Trophoblast cell (in vitro differentiated cells and primary cell): ENCODE measurements at regions not wholly inside any gene's neighbourhood (a gene's known extent, or its start where the extent isn't known, plus 50 kb on each side); places are given as distances from the start of the nearest gene placed in this dataset.

Experiments
- DNase-seq, 2 donors: peaks; one replicate each; pipeline ENCODE4 v3.0.0-alpha.2; 2016
- H2AFZ ChIP-seq: 2 replicates; pipeline ENCODE4 v1.6.1; 2013; ENCODE audit warnings: low read length, moderate library complexity, mild to moderate bottlenecking; ENCODE audit not compliant: insufficient read depth, poor library complexity
- H2AK5ac ChIP-seq: 2 replicates; pipeline ENCODE4 v1.6.1; 2013; ENCODE audit warnings: mild to moderate bottlenecking, low read length
- H2BK120ac ChIP-seq: 2 replicates; pipeline ENCODE4 v1.6.1; 2013; ENCODE audit warnings: low read length, mild to moderate bottlenecking, moderate library complexity; ENCODE audit not compliant: insufficient read depth, poor library complexity
- H2BK12ac ChIP-seq: 2 replicates; pipeline ENCODE4 v1.6.1; 2013; ENCODE audit warnings: mild to moderate bottlenecking, low read length, moderate library complexity
- H2BK5ac ChIP-seq: 2 replicates; pipeline ENCODE4 v1.6.1; 2013; ENCODE audit warnings: low read length, low read depth, moderate library complexity, mild to moderate bottlenecking; ENCODE audit not compliant: poor library complexity
- H3K14ac ChIP-seq: 2 replicates; pipeline ENCODE4 v1.6.1; 2013; ENCODE audit warnings: mild to moderate bottlenecking, low read length
- H3K18ac ChIP-seq: 2 replicates; pipeline ENCODE4 v1.6.1; 2013; ENCODE audit warnings: mild to moderate bottlenecking, low read length
- H3K23ac ChIP-seq: 2 replicates; pipeline ENCODE4 v1.6.1; 2013; ENCODE audit warnings: low read length
- H3K27ac ChIP-seq: 2 replicates; pipeline ENCODE4 v1.5.1; 2013; ENCODE audit warnings: low read depth, mild to moderate bottlenecking, inconsistent platforms, low read length, moderate library complexity
- H3K27me3 ChIP-seq: 2 replicates; pipeline ENCODE4 v1.6.1; 2013; ENCODE audit warnings: inconsistent platforms, mild to moderate bottlenecking, low read length, moderate library complexity; ENCODE audit not compliant: insufficient read depth
- H3K36me3 ChIP-seq, 2 experiments: 1 replicate in 1 of 2; 2 replicates in 1 of 2; pipeline ENCODE4 v1.6.1; 2013; ENCODE audit warnings: low read length in 2 of 2, mild to moderate bottlenecking in 2 of 2, moderate library complexity in 1 of 2; ENCODE audit not compliant: insufficient read depth in 2 of 2, control insufficient read depth in 1 of 2
- H3K4ac ChIP-seq: 2 replicates; pipeline ENCODE4 v1.6.1; 2013; ENCODE audit warnings: low read depth, mild to moderate bottlenecking, low read length, moderate library complexity
- H3K4me1 ChIP-seq, 2 experiments: 1 replicate in 1 of 2; 2 replicates in 1 of 2; pipeline ENCODE4 v1.6.1; 2013; ENCODE audit warnings: low read length in 2 of 2, mild to moderate bottlenecking in 2 of 2, moderate library complexity in 1 of 2; ENCODE audit not compliant: insufficient read depth in 2 of 2, control insufficient read depth in 1 of 2
- H3K4me2 ChIP-seq: 2 replicates; pipeline ENCODE4 v1.6.1; 2013; ENCODE audit warnings: inconsistent platforms, mild to moderate bottlenecking, low read length, moderate library complexity
- H3K4me3 ChIP-seq: 2 replicates; pipeline ENCODE4 v1.5.1; 2013; ENCODE audit warnings: mild to moderate bottlenecking, low read depth, low read length, inconsistent platforms
- H3K79me1 ChIP-seq: one replicate; pipeline ENCODE4 v1.6.1; 2013; ENCODE audit warnings: low read length
- H3K79me2 ChIP-seq: 2 replicates; pipeline ENCODE4 v1.6.1; 2013; ENCODE audit warnings: low read length, mild to moderate bottlenecking; ENCODE audit not compliant: control insufficient read depth, insufficient read depth, poor library complexity
- H3K9ac ChIP-seq: 2 replicates; pipeline ENCODE4 v1.6.1; 2013; ENCODE audit warnings: mild to moderate bottlenecking, low read length
- H3K9me3 ChIP-seq: 2 replicates; pipeline ENCODE4 v1.6.1; 2013; ENCODE audit warnings: low read depth, mild to moderate bottlenecking, control low read depth, inconsistent platforms, low read length; ENCODE audit not compliant: insufficient read depth
- H4K12ac ChIP-seq: 2 replicates; pipeline ENCODE4 v1.6.1; 2013; ENCODE audit warnings: low read depth, mild to moderate bottlenecking, low read length, moderate library complexity
- H4K8ac ChIP-seq: 2 replicates; pipeline ENCODE4 v1.6.1; 2013; ENCODE audit warnings: low read depth, mild to moderate bottlenecking, low read length, moderate library complexity
- H4K91ac ChIP-seq: one replicate; pipeline ENCODE4 v1.6.1; 2013; ENCODE audit warnings: low read depth, mild to moderate bottlenecking, low read length, moderate library complexity
- WGBS: extraction: QIAGEN DNeasy Blood & Tissue Kit; methylation state at CpG from one replicate; pipeline ENCODE4 v1.1.7; 2013; ENCODE audit warnings: missing lambda C conversion rate; ENCODE audit not compliant: insufficient read length, insufficient coverage; ENCODE audit errors: extremely low coverage; 5-methylcytosine and 5-hydroxymethylcytosine counted together

DNA sequence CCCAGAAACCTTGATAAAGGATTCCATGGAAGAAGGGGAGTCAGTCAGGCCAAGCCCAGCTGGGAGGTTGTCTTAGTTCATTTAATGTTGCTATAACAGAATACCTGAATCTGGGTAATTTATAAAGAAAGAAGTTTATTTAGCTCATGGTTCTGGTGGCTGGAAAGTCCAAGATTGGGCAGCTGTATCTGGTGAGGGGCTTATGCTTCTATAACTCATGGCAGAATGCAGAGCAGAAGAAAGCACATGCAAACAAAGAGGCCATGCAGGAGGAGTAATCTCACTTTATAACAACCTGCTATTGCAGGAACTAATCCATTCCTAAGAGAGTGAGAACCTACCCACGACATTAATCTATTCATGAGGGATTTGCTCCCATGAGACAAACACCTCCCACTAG lies 54.2 kb upstream of the ANKRD1 start:
- peaks cover 2% of the 10 kb centered on the region for H3K9me3 ChIP-seq
- H4K8ac ChIP-seq = no peak overlapping the region
- H3K27me3 ChIP-seq = no peaks in the 10 kb centered on the region
- no peak overlapping the region for H2AFZ ChIP-seq
- no peak overlapping the region for H2BK12ac ChIP-seq
- H3K79me1 ChIP-seq = peaks cover 2% of the 10 kb centered on the region
- H3K18ac ChIP-seq = no peak overlapping the region
- H2AK5ac ChIP-seq = no peak overlapping the region
- H3K4ac ChIP-seq = no peak overlapping the region
- H3K23ac ChIP-seq = no peak overlapping the region
- no peaks in the 10 kb centered on the region for H3K36me3 ChIP-seq
- no peak overlapping the region for H2BK5ac ChIP-seq
- H2BK120ac ChIP-seq = no peak overlapping the region
- no peak overlapping the region for H3K4me2 ChIP-seq
- no peak overlapping the region for H3K4me3 ChIP-seq
- H4K12ac ChIP-seq = no peak overlapping the region
- H4K91ac ChIP-seq = no peak overlapping the region
- H3K27ac ChIP-seq = no peak overlapping the region
- H3K4me1 ChIP-seq = no peaks in the 10 kb centered on the region
- DNase-seq = no peak
- H3K79me2 ChIP-seq = no peaks in the 10 kb centered on the region
- no peak overlapping the region for H3K14ac ChIP-seq
- no peak overlapping the region for H3K9ac ChIP-seq
- no CpG with 5 or more reads among the region's 1 CpG for WGBS

DNA sequence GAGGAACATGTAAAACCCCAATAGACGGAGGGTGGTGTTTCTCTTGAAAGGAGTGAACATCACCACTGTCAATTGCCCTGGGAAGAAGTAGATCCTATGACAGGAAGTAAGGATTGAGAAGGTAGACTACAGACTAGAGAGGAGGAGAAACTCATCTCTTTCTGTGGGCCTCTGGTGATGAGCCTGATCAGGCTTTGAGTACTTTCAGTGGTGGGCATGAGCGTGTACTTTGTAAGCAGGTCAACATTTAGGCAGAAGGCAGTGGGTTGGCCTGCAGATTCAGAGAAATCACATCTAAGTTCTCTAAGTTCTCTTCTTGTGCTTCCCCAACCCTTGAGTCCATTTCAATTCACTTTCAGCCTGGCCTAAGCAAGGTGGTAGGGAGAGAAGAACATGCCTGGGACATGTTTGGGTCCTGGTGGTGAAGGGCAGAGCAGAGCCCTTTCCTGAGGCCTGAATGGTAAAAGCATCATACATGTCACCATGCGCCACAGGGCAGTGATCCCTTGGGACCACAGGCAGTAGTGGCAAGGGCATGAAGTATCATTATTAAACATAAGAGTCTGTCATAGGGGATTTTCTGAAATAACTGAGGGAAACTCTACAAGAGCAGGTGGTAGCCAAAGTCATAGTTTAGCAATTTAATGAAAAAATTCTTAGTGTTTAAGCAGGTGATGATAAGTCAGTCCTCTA lies 56.4 kb upstream of the ANKRD1 start:
- WGBS = no CpG with 5 or more reads among the region's 3 CpGs
- DNase-seq = no peak

DNA sequence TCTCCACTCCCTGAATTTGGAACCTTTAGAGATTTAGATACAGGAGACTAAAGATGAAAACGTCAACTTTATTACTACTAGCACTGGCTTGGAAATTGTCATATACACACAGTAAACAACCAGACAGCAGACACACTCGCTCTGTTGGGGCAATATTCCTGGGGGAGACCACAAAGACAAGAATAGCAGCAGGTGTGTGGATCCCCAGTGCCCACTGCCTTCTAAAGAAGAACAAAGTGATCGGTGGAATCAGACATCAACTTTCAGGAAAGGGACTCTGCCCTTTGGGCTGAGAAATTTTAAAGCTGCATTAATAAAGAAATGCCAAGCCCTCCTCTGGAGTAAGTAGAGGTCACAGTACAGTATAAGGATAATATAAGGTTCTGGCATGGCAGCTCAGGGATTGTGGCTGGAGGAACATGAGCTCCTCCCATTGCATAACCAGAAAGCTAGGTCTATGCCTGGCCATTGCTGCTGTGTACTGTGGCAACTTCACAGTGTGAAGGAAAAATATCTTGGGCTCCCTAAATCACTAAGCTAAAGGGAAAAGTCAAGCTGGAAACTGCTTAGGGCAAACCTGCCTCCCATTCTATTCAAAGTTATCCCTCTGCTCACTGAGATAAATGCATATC lies 57.1 kb upstream of the ANKRD1 start:
- Histone ChIP-seq H4K12ac (no peak overlapping the region), H2BK5ac (no peak overlapping the region), H3K4me1 (no peaks in the 10 kb centered on the region), H3K18ac (no peak overlapping the region), H2AFZ (no peak overlapping the region), H3K27ac (no peak overlapping the region), H3K4ac (no peak overlapping the region), H2BK12ac (no peak overlapping the region), H2AK5ac (no peak overlapping the region), H3K4me3 (no peak overlapping the region), H3K23ac (no peak overlapping the region), H3K4me2 (no peak overlapping the region), H3K9ac (no peak overlapping the region), H4K91ac (no peak overlapping the region), H3K79me2 (no peaks in the 10 kb centered on the region), H3K9me3 (peaks cover 2% of the 10 kb centered on the region), H4K8ac (no peak overlapping the region), H3K27me3 (no peaks in the 10 kb centered on the region), H3K14ac (no peak overlapping the region), H3K79me1 (no peaks in the 10 kb centered on the region), H3K36me3 (no peaks in the 10 kb centered on the region), H2BK120ac (no peak overlapping the region)
- no CpG with 5 or more reads among the region's 3 CpGs for WGBS
- DNase-seq = no peak

More for the DNA sequence above, 56.4 kb upstream of the ANKRD1 start:
- H3K9ac ChIP-seq = no peak overlapping the region
- H2AFZ ChIP-seq = no peak overlapping the region
- H3K79me1 ChIP-seq = no peaks in the 10 kb centered on the region
- no peak overlapping the region for H2BK120ac ChIP-seq
- no peak overlapping the region for H3K23ac ChIP-seq
- no peak overlapping the region for H3K27ac ChIP-seq
- no peak overlapping the region for H4K8ac ChIP-seq
- H3K18ac ChIP-seq = no peak overlapping the region
- H3K27me3 ChIP-seq = no peaks in the 10 kb centered on the region
- H3K4me3 ChIP-seq = no peak overlapping the region
- H2BK5ac ChIP-seq = no peak overlapping the region
- no peaks in the 10 kb centered on the region for H3K79me2 ChIP-seq
- no peak overlapping the region for H3K4ac ChIP-seq
- H3K9me3 ChIP-seq = peaks cover 2% of the 10 kb centered on the region
- H2BK12ac ChIP-seq = no peak overlapping the region
- no peak overlapping the region for H3K14ac ChIP-seq
- no peak overlapping the region for H3K4me2 ChIP-seq
- no peak overlapping the region for H4K12ac ChIP-seq
- H3K36me3 ChIP-seq = no peaks in the 10 kb centered on the region
- H2AK5ac ChIP-seq = no peak overlapping the region
- no peaks in the 10 kb centered on the region for H3K4me1 ChIP-seq
- no peak overlapping the region for H4K91ac ChIP-seq

DNA sequence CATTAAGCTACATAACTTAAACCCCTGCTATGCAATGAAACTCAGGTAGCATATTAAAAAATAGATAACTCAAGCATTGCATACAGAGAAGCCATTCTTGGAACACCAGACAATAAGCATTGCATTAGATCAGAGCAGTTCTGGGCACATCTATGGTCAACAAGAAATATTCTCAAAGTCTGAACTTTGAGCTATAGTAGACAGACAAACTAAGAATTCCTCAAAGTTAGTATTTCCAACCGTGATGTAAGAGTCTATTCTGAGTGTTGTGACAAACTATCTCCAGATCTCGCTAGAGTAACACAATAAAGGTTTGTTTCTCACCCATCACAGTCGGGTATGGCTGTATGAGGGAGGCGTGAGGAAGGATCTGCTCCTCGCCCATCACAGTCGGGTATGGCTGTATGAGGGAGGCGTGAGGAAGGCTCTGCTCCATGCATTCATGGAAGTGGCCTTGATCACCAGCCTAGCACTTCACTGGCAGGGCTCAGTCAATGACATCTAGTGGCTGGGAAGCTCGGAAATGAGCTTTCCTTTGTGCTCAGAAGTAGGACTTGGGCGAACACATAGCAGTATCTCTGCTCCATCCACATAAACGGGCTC lies 61.6 kb upstream of the ANKRD1 start:
- Histone ChIP-seq H2AFZ (no peak overlapping the region), H2AK5ac (no peak overlapping the region), H4K12ac (no peak overlapping the region), H3K18ac (no peak overlapping the region), H2BK12ac (no peak overlapping the region), H3K9ac (no peak overlapping the region), H3K23ac (no peak overlapping the region), H3K27me3 (no peaks in the 10 kb centered on the region), H2BK5ac (no peak overlapping the region), H3K27ac (no peak overlapping the region), H4K91ac (no peak overlapping the region), H3K4ac (no peak overlapping the region), H2BK120ac (no peak overlapping the region), H3K4me2 (no peak overlapping the region), H3K79me1 (no peaks in the 10 kb centered on the region), H3K14ac (no peak overlapping the region), H3K79me2 (no peaks in the 10 kb centered on the region), H3K9me3 (no peaks in the 10 kb centered on the region), H3K4me1 (no peaks in the 10 kb centered on the region), H3K4me3 (no peak overlapping the region), H4K8ac (no peak overlapping the region), H3K36me3 (no peaks in the 10 kb centered on the region)
- no peak for DNase-seq
- WGBS = no CpG with 5 or more reads among the region's 10 CpGs
